ENCODE measurements at regions not wholly inside any gene's neighbourhood (a gene's known extent, or its start where the extent isn't known, plus 50 kb on each side); places are given as distances from the start of the nearest gene placed in this dataset.
A peak's percentile ranks its signal among the peaks of the same experiment; 100 is the strongest.

- TF ChIP-seq CTCF (conservative IDR thresholded peaks at IDR 0.05; ENCODE audit: low read length), result no peak
- TF ChIP-seq EZH2phosphoT487 (IDR thresholded peaks at IDR 0.05; ENCODE audit: borderline replicate concordance), result no peak
- H3K4me1 ChIP-seq (ENCODE audit: insufficient read depth, low read length, poor library complexity, severe bottlenecking), result no peaks in the 10 kb centered on the region
- H3K27me3 ChIP-seq (ENCODE audit: insufficient read depth, low read length, poor library complexity, severe bottlenecking), result no peaks in the 10 kb centered on the region
These were observed 485.3 kb downstream of the SLITRK6 start for GRCh38 chr13:85313761-85314503.

GRCh38 chr13:85312071-85312470 lies 487.1 kb downstream of the SLITRK6 start:
- Histone ChIP-seq H3K9ac (ENCODE audit: low read depth, low read length, poor library complexity, severe bottlenecking) (no peak overlapping the region), H3K4me1 (ENCODE audit: insufficient read depth, low read length, poor library complexity, severe bottlenecking) (no peaks in the 10 kb centered on the region), H3K4me3 (ENCODE audit: low read length, poor library complexity, severe bottlenecking) (no peak overlapping the region), H2AFZ (ENCODE audit: low read length) (no peak overlapping the region), H4K20me1 (ENCODE audit: insufficient read depth, low read length, poor library complexity, severe bottlenecking) (no peaks in the 10 kb centered on the region), H3F3A (ENCODE audit: low read depth) (no peaks in the 10 kb centered on the region), H3K79me2 (ENCODE audit: insufficient read depth, low read length) (no peaks in the 10 kb centered on the region), H3K27me3 (ENCODE audit: insufficient read depth, low read length, poor library complexity, severe bottlenecking) (no peaks in the 10 kb centered on the region), H3K9me2 (replicated peaks; ENCODE audit: low read depth, low read length) (no peaks in the 10 kb centered on the region), H3K36me3 (ENCODE audit: insufficient read depth, low read length) (no peaks in the 10 kb centered on the region), H3K9me3 (ENCODE audit: insufficient read depth, low read depth, low read length) (no peaks in the 10 kb centered on the region), H3K4me2 (ENCODE audit: low read depth, low read length, poor library complexity, severe bottlenecking) (no peak overlapping the region)
- TF ChIP-seq EZH2phosphoT487 (IDR thresholded peaks at IDR 0.05; ENCODE audit: borderline replicate concordance), result no peak
- no peak for TF ChIP-seq CTCF (conservative IDR thresholded peaks at IDR 0.05; ENCODE audit: low read length)

More at GRCh38 chr13:85313761-85314503, 485.3 kb downstream of the SLITRK6 start:
- Histone ChIP-seq H4K20me1 (ENCODE audit: insufficient read depth, low read length, poor library complexity, severe bottlenecking) (no peaks in the 10 kb centered on the region), H3K79me2 (ENCODE audit: insufficient read depth, low read length) (no peaks in the 10 kb centered on the region), H3K4me2 (ENCODE audit: low read depth, low read length, poor library complexity, severe bottlenecking) (no peak overlapping the region), H3F3A (ENCODE audit: low read depth) (no peaks in the 10 kb centered on the region), H3K36me3 (ENCODE audit: insufficient read depth, low read length) (no peaks in the 10 kb centered on the region), H2AFZ (ENCODE audit: low read length) (0 out of 2 replicates have a peak overlapping the region, but pooled peaks have one; percentile 1), H3K4me3 (ENCODE audit: low read length, poor library complexity, severe bottlenecking) (no peak overlapping the region), H3K9ac (ENCODE audit: low read depth, low read length, poor library complexity, severe bottlenecking) (no peak overlapping the region), H3K9me3 (ENCODE audit: insufficient read depth, low read depth, low read length) (no peaks in the 10 kb centered on the region), H3K9me2 (replicated peaks; ENCODE audit: low read depth, low read length) (no peaks in the 10 kb centered on the region)

GRCh38 chr13:85303630-85304029 lies 495.6 kb downstream of the SLITRK6 start:
- Histone ChIP-seq H3K27me3 (ENCODE audit: insufficient read depth, low read length, poor library complexity, severe bottlenecking) (no peaks in the 10 kb centered on the region), H3K4me3 (ENCODE audit: low read length, poor library complexity, severe bottlenecking) (no peak overlapping the region), H3K4me1 (ENCODE audit: insufficient read depth, low read length, poor library complexity, severe bottlenecking) (no peaks in the 10 kb centered on the region), H3K9me2 (replicated peaks; ENCODE audit: low read depth, low read length) (no peaks in the 10 kb centered on the region), H3K36me3 (ENCODE audit: insufficient read depth, low read length) (no peaks in the 10 kb centered on the region), H3K9ac (ENCODE audit: low read depth, low read length, poor library complexity, severe bottlenecking) (no peak overlapping the region), H3K79me2 (ENCODE audit: insufficient read depth, low read length) (no peaks in the 10 kb centered on the region), H3K9me3 (ENCODE audit: insufficient read depth, low read depth, low read length) (no peaks in the 10 kb centered on the region), H2AFZ (ENCODE audit: low read length) (no peak overlapping the region), H4K20me1 (ENCODE audit: insufficient read depth, low read length, poor library complexity, severe bottlenecking) (no peaks in the 10 kb centered on the region), H3K4me2 (ENCODE audit: low read depth, low read length, poor library complexity, severe bottlenecking) (no peak overlapping the region), H3F3A (ENCODE audit: low read depth) (no peaks in the 10 kb centered on the region)
- TF ChIP-seq EZH2phosphoT487 (IDR thresholded peaks at IDR 0.05; ENCODE audit: borderline replicate concordance), result no peak
- TF ChIP-seq CTCF (conservative IDR thresholded peaks at IDR 0.05; ENCODE audit: low read length), result no peak
